ENCODE measurements at regions not wholly inside any gene's neighbourhood (a gene's known extent, or its start where the extent isn't known, plus 50 kb on each side); places are given as distances from the start of the nearest gene placed in this dataset.

DNA sequence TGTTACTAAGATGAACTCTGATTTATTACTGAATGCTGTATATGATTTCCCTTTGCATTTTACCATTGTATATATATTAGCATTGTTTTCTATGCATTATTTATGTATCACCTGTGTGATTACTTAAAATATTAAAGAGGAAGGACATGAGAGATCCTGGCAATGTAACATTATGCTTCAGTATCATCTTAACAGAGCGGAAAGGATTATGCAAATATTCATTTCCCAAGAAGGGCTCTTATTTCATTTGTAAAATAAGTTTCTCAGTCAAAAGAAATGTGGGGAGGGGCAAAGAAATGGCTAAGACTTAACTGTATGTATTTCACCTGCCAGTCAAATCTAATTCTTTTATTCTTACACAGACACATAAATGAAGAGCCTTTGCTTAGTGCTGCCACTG, 654.2 kb upstream of the PKDCC start:
- TF ChIP-seq, protein P1, sequence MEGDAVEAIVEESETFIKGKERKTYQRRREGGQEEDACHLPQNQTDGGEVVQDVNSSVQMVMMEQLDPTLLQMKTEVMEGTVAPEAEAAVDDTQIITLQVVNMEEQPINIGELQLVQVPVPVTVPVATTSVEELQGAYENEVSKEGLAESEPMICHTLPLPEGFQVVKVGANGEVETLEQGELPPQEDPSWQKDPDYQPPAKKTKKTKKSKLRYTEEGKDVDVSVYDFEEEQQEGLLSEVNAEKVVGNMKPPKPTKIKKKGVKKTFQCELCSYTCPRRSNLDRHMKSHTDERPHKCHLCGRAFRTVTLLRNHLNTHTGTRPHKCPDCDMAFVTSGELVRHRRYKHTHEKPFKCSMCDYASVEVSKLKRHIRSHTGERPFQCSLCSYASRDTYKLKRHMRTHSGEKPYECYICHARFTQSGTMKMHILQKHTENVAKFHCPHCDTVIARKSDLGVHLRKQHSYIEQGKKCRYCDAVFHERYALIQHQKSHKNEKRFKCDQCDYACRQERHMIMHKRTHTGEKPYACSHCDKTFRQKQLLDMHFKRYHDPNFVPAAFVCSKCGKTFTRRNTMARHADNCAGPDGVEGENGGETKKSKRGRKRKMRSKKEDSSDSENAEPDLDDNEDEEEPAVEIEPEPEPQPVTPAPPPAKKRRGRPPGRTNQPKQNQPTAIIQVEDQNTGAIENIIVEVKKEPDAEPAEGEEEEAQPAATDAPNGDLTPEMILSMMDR (conservative IDR thresholded peaks at IDR 0.05; ENCODE audit: low read depth, low read length), result no peak
- DNase-seq (ENCODE audit: low read depth), result no peak
- no peak overlapping the region for H3K4me3 ChIP-seq (ENCODE audit: low read depth, low read length)

DNA sequence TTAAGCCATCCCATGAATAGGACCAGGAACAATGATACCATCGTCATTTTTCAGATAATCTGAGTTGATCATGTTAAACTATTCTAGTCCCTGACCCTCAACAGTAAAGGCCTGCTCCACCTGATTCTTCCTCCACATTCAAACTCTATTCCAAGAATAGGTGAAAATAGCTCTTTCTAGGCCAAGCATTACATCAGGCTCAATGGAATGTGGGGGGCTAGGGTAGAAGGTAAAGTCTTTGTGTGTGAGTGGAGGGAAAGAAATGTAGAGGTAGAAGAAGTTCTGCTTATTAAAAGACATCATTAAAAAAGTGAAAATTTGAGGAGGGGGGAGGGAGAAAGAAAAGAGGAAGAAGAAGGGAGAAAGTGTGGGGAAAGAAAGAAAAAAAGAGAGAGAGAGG, 653.3 kb upstream of the PKDCC start:
- TF ChIP-seq, protein P1 (conservative IDR thresholded peaks at IDR 0.05; ENCODE audit: low read depth, low read length), result no peak
- H3K4me3 ChIP-seq (ENCODE audit: low read depth, low read length), result no peak overlapping the region
- DNase-seq (ENCODE audit: low read depth), result no peak

DNA sequence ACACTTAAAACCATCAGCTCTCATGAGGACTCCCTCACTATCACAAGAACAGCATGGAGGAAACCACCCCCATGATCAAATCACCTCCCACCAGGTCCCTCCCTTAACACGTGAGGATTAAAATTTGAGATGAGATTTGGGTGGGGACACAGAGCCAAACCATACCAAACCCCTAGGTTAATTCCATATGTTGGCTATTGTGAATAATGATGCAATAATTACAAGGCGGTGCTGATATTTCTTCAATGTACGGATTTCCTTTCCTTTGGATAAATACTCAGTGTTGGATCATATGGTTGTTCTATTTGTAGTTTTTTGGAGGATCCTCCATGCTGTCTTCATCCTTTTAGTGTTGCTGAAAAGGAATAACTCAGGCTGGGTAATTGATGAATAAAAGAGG, 652.1 kb upstream of the PKDCC start:
- DNase-seq (ENCODE audit: low read depth), result no peak
- no peak overlapping the region for H3K4me3 ChIP-seq (ENCODE audit: low read depth, low read length)
- TF ChIP-seq, protein P1 (conservative IDR thresholded peaks at IDR 0.05; ENCODE audit: low read depth, low read length), result no peak

DNA sequence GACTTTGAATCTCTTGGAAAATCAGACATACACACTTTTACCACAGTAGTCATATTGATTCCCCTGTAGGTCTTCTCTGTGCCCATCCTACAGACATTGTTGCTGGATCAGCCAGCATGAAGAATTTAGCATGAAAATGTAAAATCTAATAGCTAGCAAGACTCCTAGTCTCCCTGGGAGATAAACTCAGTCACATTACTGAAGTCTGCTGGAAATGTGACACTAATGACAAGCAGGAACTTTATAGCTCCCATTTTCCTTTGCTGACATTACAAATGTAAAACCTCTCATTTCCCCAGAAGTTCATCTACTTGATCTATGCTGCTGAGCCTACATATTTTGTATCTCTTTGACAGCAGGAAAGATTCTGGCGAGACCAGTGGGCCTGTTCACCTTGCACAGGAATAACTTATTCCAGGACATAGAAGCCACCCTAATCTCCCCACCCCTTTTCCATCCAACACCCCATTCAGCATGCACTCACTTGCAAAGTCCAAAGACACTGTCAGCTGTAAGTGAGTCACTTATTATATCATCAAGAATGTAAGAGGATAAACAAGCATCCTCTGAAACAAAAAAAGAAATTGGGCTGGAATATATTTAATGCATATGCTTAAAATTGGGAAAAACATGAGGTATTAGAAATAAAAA, 648.3 kb upstream of the PKDCC start:
- H3K4me3 ChIP-seq (ENCODE audit: low read depth, low read length), result no peak overlapping the region
- no peak for DNase-seq (ENCODE audit: low read depth)
- TF ChIP-seq, protein P1 (conservative IDR thresholded peaks at IDR 0.05; ENCODE audit: low read depth, low read length), result no peak

DNA sequence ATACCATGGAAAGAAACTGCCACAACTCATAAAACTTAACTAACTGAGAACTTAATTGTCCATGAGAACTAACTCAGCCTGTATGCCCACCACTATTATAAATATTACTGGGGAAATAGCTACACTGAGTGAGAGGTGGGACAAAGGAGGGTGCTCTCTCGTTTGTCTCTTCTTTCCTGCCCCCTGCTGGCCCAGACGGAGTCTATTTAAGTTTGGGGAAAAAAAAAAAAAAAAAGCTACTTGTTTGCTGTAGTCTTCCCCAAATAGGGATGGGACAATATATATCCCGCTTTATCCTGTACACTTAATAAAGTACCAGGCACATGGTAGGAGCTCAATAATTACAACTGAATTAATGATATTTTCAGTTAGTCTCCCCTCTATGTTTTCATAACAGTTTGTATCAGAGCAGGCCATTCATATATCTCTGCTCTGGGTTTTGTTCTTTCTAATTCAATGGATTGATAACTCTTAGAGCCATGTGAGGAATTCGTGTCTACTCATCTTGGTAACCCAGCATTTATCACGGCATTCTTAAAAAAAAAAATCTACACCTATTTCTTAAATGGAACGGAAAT, 647.6 kb upstream of the PKDCC start:
- no peak for DNase-seq (ENCODE audit: low read depth)
- TF ChIP-seq, protein P1 (conservative IDR thresholded peaks at IDR 0.05; ENCODE audit: low read depth, low read length), result peak; percentile 62
- no peak overlapping the region for H3K4me3 ChIP-seq (ENCODE audit: low read depth, low read length)

DNA sequence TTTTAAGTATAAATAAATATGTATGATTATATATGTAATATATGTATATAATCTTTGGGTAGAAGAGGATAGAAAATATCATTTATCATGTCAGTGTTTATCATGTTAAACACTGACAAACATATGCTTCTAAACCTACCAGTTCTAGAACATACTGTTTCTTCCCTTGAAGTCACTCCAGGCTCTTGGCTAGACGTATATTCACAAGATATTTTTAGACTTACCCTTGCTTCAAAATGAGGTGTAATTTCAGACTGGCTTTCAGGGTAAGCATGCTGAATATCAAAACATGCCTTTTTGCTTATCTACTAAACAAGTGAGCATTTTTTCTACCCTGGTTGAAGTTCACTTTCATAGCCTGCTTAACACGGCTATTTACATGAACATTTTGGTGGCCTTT, 642.4 kb upstream of the PKDCC start:
- TF ChIP-seq, protein P1 (conservative IDR thresholded peaks at IDR 0.05; ENCODE audit: low read depth, low read length), result no peak
- DNase-seq (ENCODE audit: low read depth), result no peak

DNA sequence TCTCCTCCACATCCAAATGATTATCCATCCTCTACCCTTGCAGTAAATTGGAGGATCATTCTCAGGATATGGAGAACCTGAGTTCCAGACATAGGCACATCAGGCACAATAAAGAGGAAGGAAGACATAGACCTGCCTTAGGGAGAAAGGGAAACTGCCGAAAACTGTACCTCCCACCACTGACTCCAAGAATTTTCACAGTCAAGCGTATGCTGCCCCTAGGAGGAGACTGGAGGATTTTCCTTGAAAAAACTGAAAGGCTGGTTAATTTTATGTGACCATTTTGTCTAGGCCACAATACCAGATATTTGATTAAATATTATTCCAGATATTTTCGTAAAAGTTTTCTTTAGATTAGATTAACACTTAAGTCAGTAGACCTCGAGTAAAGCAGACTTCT, 638.5 kb upstream of the PKDCC start:
- H3K4me3 ChIP-seq (ENCODE audit: low read depth, low read length), result no peak overlapping the region
- DNase-seq (ENCODE audit: low read depth), result no peak

More for the DNA sequence above, 642.4 kb upstream of the PKDCC start:
- H3K4me3 ChIP-seq (ENCODE audit: low read depth, low read length), result no peak overlapping the region

More for the DNA sequence above, 638.5 kb upstream of the PKDCC start:
- TF ChIP-seq, protein P1 (conservative IDR thresholded peaks at IDR 0.05; ENCODE audit: low read depth, low read length), result no peak

All from epithelial cell of proximal tubule (primary cell).